DND-41 (cell line): ENCODE measurements at regions not wholly inside any gene's neighbourhood (a gene's known extent, or its start where the extent isn't known, plus 50 kb on each side); places are given as distances from the start of the nearest gene placed in this dataset.

Experiments used
- CTCF ChIP-seq: IDR thresholded peaks from 2 replicates; pipeline ENCODE4 v1.5.1; 2012; ENCODE audit warnings: borderline replicate concordance, low read length, moderate library complexity, mild to moderate bottlenecking; ENCODE audit not compliant: poor library complexity, severe bottlenecking; ENCODE audit errors: extremely low read depth
- EZH2 ChIP-seq: IDR thresholded peaks from 3 replicates; pipeline ENCODE4 v1.6.1; 2012; ENCODE audit warnings: borderline replicate concordance, low read depth, mild to moderate bottlenecking, moderate library complexity, low read length, inconsistent platforms; ENCODE audit not compliant: severe bottlenecking

- TF ChIP-seq CTCF (no peak), EZH2 (no peak)
Observed at GRCh38 chr13:65990684-65991083, 1239.5 kb downstream of the PCDH9 start.
